OCI-LY3 (cell line): ENCODE measurements at regions not wholly inside any gene's neighbourhood (a gene's known extent, or its start where the extent isn't known, plus 50 kb on each side); places are given as distances from the start of the nearest gene placed in this dataset.
"Not testable (repeated sequence)": the region's sequence is repeated elsewhere in the genome, so short reads cannot be mapped to it uniquely, and the experiment has no call there.

ENCODE experiments used
- CTCF ChIP-seq: fragments of 200-600, 300-600 bp; sonication (generic); IDR thresholded peaks from 2 replicates; pipeline ENCODE4 v1.5.1; 2014; ENCODE audit warnings: antibody characterized with exemption, low read length, low read depth
- EZH2phosphoT487 ChIP-seq: fragments of 200-600 bp; shearing (Covaris generic); IDR thresholded peaks from 2 replicates; pipeline ENCODE4 v1.6.1; 2018; ENCODE audit warnings: antibody characterized with exemption, mixed run types, low read depth

GRCh38 chr2:48096765-48097164, 190.5 kb upstream of the FBXO11 start:
- not testable (repeated sequence) for TF ChIP-seq CTCF, EZH2phosphoT487
